Natural killer cell (primary cell): ENCODE measurements at regions not wholly inside any gene's neighbourhood (a gene's known extent, or its start where the extent isn't known, plus 50 kb on each side); places are given as distances from the start of the nearest gene placed in this dataset.

ENCODE experiments used
- ATAC-seq, 3 donors: fragments of 150-1000 bp in 2 of 3; fragments of 200-7000 bp in 1 of 3; cut with Tn5 transposase; 1 replicate in 1 of 3; 2 replicates in 2 of 3; pipeline ENCODE4 v1.10.0; 2021; ENCODE audit warnings: mild to moderate bottlenecking in 2 of 3, moderate library complexity in 2 of 3
- DNase-seq, 2 donors: peaks; one replicate each; pipeline versions ENCODE4 v3.0.0 to v3.0.0-alpha.2; 2013 to 2021; ENCODE audit warnings: mixed read lengths in 1 of 2
- H3K27ac ChIP-seq: one replicate; pipeline ENCODE4 v1.5.1; 2013; ENCODE audit warnings: mild to moderate bottlenecking, low read length
- H3K27me3 ChIP-seq: one replicate; pipeline ENCODE4 v1.6.1; 2013; ENCODE audit warnings: low read length; ENCODE audit not compliant: control insufficient read depth, insufficient read depth
- H3K36me3 ChIP-seq: one replicate; pipeline ENCODE4 v1.6.1; 2013; ENCODE audit warnings: low read length; ENCODE audit not compliant: control insufficient read depth, insufficient read depth
- H3K4me1 ChIP-seq: one replicate; pipeline ENCODE4 v1.6.1; 2013; ENCODE audit warnings: low read length; ENCODE audit not compliant: control insufficient read depth, insufficient read depth
- H3K4me3 ChIP-seq: one replicate; pipeline ENCODE4 v1.5.1; 2013; ENCODE audit warnings: low read length
- H3K9me3 ChIP-seq: one replicate; pipeline ENCODE4 v1.6.1; 2013; ENCODE audit warnings: low read length; ENCODE audit not compliant: control insufficient read depth, insufficient read depth
- H3K27ac Mint-ChIP-seq, 2 donors: one replicate each; pipeline ENCODE4 v1.8.0; 2022; ENCODE audit warnings: mild to moderate bottlenecking in 2 of 2, mixed read lengths in 2 of 2, moderate library complexity in 1 of 2
- H3K27me3 Mint-ChIP-seq, 2 donors: one replicate each; pipeline ENCODE4 v1.8.0; 2022; ENCODE audit warnings: low read depth in 2 of 2, mixed read lengths in 2 of 2
- H3K36me3 Mint-ChIP-seq: one replicate; pipeline ENCODE4 v1.8.0; 2022; ENCODE audit warnings: mixed read lengths
- H3K4me1 Mint-ChIP-seq, 2 donors: one replicate each; pipeline ENCODE4 v1.8.0; 2022; ENCODE audit warnings: mixed read lengths in 2 of 2
- H3K4me3 Mint-ChIP-seq: one replicate; pipeline ENCODE4 v1.8.0; 2022; ENCODE audit warnings: mild to moderate bottlenecking, moderate library complexity, mixed read lengths
- H3K9me3 Mint-ChIP-seq, 2 donors: one replicate each; pipeline ENCODE4 v1.8.0; 2022; ENCODE audit warnings: mixed read lengths in 2 of 2
- WGBS: methylation state at CpG from one replicate; pipeline ENCODE4 v1.1.7; 2013; ENCODE audit warnings: missing lambda C conversion rate; ENCODE audit not compliant: insufficient coverage; 5-methylcytosine and 5-hydroxymethylcytosine counted together
- intact Hi-C: fragments of 100-400 bp; cut with micrococcal nuclease; formaldehyde crosslinking; loops from one replicate; pipeline ENCODE4 v1.14.2; 2022
- TF ChIP-seq, protein P1 (sequence below): fragments of 200-600 bp; IDR thresholded peaks from one replicate; pipeline ENCODE4 v1.8.0; 2022; ENCODE audit warnings: antibody characterized with exemption

- WGBS, result 54% methylated on average over 5 of the region's 5 CpGs
- ATAC-seq, result no peak
- H3K9me3 ChIP-seq, result no peaks in the 10 kb centered on the region
- Mint-ChIP-seq H3K4me1 (no peaks in the 10 kb centered on the region), H3K27me3 (no peaks in the 10 kb centered on the region), H3K36me3 (peaks cover 10% of the 10 kb centered on the region), H3K9me3 (peaks cover 18 to 20% of the 10 kb centered on the region in 2 donors), H3K4me3 (no peak overlapping the region), H3K27ac (no peak overlapping the region)
- H3K36me3 ChIP-seq, result no peaks in the 10 kb centered on the region
- TF ChIP-seq, protein P1, sequence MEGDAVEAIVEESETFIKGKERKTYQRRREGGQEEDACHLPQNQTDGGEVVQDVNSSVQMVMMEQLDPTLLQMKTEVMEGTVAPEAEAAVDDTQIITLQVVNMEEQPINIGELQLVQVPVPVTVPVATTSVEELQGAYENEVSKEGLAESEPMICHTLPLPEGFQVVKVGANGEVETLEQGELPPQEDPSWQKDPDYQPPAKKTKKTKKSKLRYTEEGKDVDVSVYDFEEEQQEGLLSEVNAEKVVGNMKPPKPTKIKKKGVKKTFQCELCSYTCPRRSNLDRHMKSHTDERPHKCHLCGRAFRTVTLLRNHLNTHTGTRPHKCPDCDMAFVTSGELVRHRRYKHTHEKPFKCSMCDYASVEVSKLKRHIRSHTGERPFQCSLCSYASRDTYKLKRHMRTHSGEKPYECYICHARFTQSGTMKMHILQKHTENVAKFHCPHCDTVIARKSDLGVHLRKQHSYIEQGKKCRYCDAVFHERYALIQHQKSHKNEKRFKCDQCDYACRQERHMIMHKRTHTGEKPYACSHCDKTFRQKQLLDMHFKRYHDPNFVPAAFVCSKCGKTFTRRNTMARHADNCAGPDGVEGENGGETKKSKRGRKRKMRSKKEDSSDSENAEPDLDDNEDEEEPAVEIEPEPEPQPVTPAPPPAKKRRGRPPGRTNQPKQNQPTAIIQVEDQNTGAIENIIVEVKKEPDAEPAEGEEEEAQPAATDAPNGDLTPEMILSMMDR, result no peak
- intact Hi-C loops, result no loop called here
- no peak for DNase-seq
- no peaks in the 10 kb centered on the region for H3K4me1 ChIP-seq
- H3K27ac ChIP-seq, result no peak overlapping the region
- H3K27me3 ChIP-seq, result no peaks in the 10 kb centered on the region
- H3K4me3 ChIP-seq, result no peak overlapping the region
Measured at GRCh38 chr1:68780919-68781318, 284.0 kb upstream of the DEPDC1 start.

GRCh38 chr1:68782890-68783289 lies 286.0 kb upstream of the DEPDC1 start:
- Histone ChIP-seq H3K4me3 (no peak overlapping the region), H3K36me3 (no peaks in the 10 kb centered on the region), H3K4me1 (no peaks in the 10 kb centered on the region), H3K9me3 (no peaks in the 10 kb centered on the region), H3K27ac (no peak overlapping the region), H3K27me3 (no peaks in the 10 kb centered on the region)
- TF ChIP-seq, protein P1, result no peak
- Mint-ChIP-seq H3K9me3 (peaks cover 18 to 20% of the 10 kb centered on the region in 2 donors), H3K27ac (no peak overlapping the region), H3K27me3 (no peaks in the 10 kb centered on the region), H3K4me1 (no peaks in the 10 kb centered on the region), H3K36me3 (peaks cover 10% of the 10 kb centered on the region), H3K4me3 (no peak overlapping the region)
- intact Hi-C loops, result no loop called here
- ATAC-seq (no peak), DNase-seq (no peak)

GRCh38 chr1:68785328-68785727 lies 288.4 kb upstream of the DEPDC1 start:
- no peaks in the 10 kb centered on the region for H3K27me3 ChIP-seq
- DNase-seq (no peak), ATAC-seq (no peak)
- no peak overlapping the region for H3K4me3 Mint-ChIP-seq
- H3K27ac ChIP-seq, result no peak overlapping the region
- intact Hi-C loops, result no loop called here
- TF ChIP-seq, protein P1, result no peak
- peaks cover 17 to 25% of the 10 kb centered on the region in 2 donors for H3K9me3 Mint-ChIP-seq
- no peaks in the 10 kb centered on the region for H3K27me3 Mint-ChIP-seq
- H3K36me3 Mint-ChIP-seq, result peaks cover under 1% of the 10 kb centered on the region
- H3K36me3 ChIP-seq, result no peaks in the 10 kb centered on the region
- H3K27ac Mint-ChIP-seq, result no peak overlapping the region
- WGBS, result 42% methylated on average over 2 of the region's 2 CpGs
- no peaks in the 10 kb centered on the region for H3K9me3 ChIP-seq
- H3K4me1 ChIP-seq, result no peaks in the 10 kb centered on the region
- H3K4me1 Mint-ChIP-seq, result no peaks in the 10 kb centered on the region
- H3K4me3 ChIP-seq, result no peak overlapping the region

DNA sequence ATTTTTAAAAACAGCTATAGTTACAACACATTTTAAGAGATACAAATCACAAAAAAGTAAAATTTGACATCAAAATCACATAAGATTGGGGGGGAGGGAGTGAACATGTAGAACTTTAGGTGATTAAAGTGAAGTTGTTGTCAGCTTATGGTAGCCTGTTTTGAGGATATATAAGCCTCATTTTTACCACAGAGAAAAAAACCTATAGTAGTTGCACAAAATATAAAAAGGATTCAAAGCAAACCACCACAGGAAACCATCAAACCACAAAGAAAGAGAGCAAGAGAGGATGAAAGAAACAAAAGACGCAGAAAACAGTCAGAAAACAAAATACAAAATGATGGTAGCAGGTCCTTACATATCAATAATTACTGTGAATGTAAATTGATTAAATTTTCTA lies 291.9 kb upstream of the DEPDC1 start:
- ATAC-seq (no peak), DNase-seq (no peak)
- Mint-ChIP-seq H3K4me1 (no peaks in the 10 kb centered on the region), H3K27ac (no peak overlapping the region), H3K9me3 (peaks cover 15 to 16% of the 10 kb centered on the region in 2 donors), H3K27me3 (no peaks in the 10 kb centered on the region), H3K36me3 (no peaks in the 10 kb centered on the region), H3K4me3 (no peak overlapping the region)
- Histone ChIP-seq H3K27me3 (no peaks in the 10 kb centered on the region), H3K36me3 (no peaks in the 10 kb centered on the region), H3K27ac (no peak overlapping the region), H3K9me3 (no peaks in the 10 kb centered on the region), H3K4me3 (no peak overlapping the region), H3K4me1 (no peaks in the 10 kb centered on the region)
- TF ChIP-seq, protein P1, result no peak
- intact Hi-C loops, result no loop called here
- WGBS, result no CpG with 5 or more reads among the region's 1 CpG
